Stimulated activated CD4-positive, alpha-beta T cell treated with anti-CD3 and anti-CD28 coated beads, Interleukin-15, amount 100 ng/mL, for 48 hours (primary cell): ENCODE measurements at regions not wholly inside any gene's neighbourhood (a gene's known extent, or its start where the extent isn't known, plus 50 kb on each side); places are given as distances from the start of the nearest gene placed in this dataset.

Experiments used
- DNase-seq, 2 donors: peaks; one replicate each; pipeline ENCODE4 v3.0.0-alpha.2; 2020; ENCODE audit warnings: low read depth in 2 of 2

DNA sequence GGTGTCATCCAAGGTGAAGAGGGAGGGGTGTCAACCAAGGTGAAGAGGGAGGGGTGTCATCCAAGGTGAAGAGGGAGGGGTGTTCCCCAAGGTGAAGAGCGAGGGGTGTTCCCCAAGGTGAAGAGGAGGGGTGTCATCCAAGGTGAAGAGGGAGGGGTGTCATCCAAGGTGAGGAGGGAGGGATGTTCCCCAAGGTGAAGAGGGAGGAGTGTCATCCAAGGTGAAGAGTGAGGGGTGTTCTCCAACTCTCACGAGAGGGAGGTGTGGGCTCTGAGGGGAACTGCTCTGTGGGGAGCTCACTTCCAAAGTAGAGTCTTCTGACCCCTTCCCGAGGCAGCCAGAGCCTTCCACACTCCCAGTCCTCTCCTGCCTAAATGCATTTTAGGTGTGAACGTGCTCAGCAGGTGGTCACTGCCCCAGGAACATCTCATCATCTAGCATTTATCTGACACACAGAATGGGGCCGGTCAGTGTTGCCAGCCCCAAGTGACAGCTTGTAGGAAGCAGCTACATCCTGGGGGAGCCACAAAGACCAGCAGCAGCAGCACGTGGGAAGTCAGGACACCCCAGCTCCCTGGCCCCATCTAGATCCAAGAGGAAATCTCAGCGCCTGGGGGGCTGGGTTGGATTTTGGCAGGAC lies 323.8 kb downstream of the GLRX3 start:
- no peak for DNase-seq

DNA sequence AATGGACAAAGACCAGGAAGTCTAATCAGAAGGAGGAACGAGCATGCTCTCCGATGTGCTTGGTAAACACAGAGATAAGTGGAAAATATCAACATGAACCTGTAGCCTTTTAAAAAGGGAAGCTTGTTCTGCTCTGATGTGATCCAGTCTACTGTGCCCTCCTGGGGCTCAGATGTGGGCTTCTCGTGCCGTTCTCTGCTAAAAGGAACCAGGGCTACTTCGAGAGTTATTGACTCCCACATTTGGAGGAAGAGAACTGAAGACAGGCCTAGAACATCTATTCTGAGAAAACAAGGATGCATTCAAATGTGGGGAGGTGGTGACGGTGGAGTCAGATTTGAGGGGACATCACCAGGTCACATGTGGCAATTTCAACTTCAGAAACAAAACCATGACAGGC lies 325.4 kb downstream of the GLRX3 start:
- no peak for DNase-seq

- no peak for DNase-seq
These were observed 327.1 kb downstream of the GLRX3 start for GRCh38 chr10:130463104-130463875.

- DNase-seq: no peak
These were observed 327.7 kb downstream of the GLRX3 start for GRCh38 chr10:130463876-130464364.

GRCh38 chr10:130464426-130464825 lies 328.2 kb downstream of the GLRX3 start:
- DNase-seq: no peak

DNA sequence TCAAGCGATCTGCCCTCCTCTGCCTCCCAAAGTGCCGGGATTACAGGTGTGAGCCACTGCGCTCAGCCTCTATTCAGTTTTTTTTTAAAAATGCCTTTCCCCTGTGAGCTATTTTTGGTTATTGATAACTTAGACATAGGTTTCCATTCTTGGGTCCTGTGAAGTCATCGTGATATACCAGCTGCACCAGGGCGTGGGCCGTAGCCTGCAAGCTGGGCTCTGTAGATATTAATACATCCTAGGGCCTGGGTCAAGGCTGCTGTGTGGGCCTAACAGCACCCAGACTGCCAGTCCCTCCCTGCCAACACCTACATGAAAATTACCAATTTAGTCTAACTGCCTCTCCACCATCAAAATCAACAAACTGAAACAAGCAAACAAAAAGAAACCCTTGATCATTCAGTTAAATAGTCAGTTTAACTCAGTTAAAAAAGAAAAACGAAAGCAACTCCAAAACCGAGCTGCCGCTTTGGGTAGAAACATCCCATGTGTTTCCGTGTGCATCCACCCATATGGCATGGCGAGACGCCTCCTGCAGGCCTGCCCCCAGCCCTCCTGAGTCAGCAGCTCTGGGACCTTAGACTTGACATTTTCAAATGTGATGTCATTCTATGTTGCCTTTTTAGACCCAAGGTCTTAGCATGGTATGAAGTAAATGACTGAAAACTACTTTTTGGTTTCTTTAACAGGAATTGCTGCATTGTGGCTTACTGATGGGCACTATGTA lies 330.2 kb downstream of the GLRX3 start:
- DNase-seq: no peak

GRCh38 chr10:130470286-130470685 lies 334.1 kb downstream of the GLRX3 start:
- no peak for DNase-seq

DNA sequence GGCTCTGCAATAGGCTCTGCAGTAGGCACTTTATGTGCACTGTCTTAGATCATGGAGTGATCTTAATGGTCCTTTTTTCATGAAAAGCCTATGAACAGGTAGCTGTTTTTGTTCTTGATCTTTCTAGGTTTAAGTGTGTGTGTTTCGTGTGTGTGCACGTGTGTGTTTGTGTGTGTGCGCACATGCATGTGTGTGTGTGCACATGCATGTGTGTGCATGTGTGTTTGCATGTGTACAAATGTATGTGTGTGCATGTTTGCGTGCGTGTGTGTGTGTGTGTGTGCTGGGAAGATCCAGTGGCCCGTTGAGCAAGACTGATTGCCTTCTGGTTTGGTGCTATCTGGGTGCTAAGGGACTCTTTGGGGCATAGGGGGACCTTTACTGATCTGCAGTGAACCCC lies 334.8 kb downstream of the GLRX3 start:
- DNase-seq: no peak

GRCh38 chr10:130471486-130471885 lies 335.3 kb downstream of the GLRX3 start:
- no peak for DNase-seq

GRCh38 chr10:130472236-130472635 lies 336.0 kb downstream of the GLRX3 start:
- no peak for DNase-seq

DNA sequence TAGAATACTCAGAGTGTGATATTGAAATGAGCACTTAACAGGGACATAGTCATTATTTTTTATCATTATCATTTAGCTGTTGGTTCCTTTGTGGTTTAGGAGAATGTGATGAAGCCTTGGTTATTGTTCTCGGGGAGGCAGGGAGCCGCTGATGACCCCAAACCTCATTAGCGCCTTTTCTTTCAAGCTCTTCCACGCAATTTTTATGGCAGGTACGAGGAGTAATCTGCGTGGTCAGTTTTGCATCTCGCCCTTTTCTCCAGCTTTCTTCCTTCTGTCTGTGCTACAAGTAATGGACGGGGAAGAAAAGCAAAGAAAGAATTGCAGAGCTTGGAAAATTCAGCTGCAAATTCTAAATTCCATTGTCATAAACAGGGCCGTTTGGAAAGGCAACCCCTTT lies 338.4 kb downstream of the GLRX3 start:
- no peak for DNase-seq

GRCh38 chr10:130477360-130477759 lies 341.2 kb downstream of the GLRX3 start:
- no peak for DNase-seq

GRCh38 chr10:130479146-130479545 lies 343.0 kb downstream of the GLRX3 start:
- DNase-seq: no peak

GRCh38 chr10:130479926-130480325 lies 343.7 kb downstream of the GLRX3 start:
- no peak for DNase-seq

- no peak for DNase-seq
These were observed 344.3 kb downstream of the GLRX3 start for GRCh38 chr10:130480491-130480890.

DNA sequence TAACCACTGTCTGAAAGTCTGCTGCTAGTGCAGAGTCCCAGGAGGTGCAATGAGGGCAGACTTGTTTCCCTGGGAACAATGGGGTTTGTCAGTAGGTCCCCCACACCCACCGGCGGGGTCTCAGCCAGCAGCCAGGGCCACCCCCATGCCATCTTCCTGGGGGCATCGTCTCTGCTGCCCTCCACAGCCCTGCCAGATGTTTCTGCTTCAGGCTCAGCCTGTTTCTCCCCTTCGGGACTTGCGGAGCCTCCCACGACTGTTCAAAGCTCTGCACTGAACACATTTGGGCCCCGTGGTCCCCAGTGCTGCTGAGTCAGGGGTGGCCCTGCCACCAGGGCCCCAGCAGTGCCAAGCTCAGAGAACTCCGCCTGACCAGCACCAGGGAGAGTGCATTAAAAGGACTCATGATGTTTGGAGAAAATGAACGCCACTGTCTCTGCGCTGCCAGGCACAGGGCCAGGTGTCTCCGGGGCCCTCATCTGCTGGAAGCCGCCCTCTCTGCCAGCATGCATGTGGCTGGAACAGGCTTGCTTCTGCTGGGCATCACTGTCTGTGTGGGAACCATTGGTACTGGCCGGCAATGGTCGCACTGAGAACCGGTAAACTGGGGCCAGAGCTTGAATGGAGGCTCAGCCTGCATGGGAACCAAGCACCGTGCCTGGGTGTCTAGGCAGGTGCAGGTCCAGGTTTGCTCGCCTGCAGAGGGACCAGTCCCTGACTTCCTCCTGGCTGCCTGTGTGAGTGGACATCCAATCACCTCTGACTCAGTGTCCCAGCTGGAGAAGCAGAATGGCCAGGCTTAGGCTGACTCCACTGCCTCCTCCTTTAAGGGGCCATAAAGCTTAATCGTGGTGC lies 345.1 kb downstream of the GLRX3 start:
- DNase-seq: no peak

DNA sequence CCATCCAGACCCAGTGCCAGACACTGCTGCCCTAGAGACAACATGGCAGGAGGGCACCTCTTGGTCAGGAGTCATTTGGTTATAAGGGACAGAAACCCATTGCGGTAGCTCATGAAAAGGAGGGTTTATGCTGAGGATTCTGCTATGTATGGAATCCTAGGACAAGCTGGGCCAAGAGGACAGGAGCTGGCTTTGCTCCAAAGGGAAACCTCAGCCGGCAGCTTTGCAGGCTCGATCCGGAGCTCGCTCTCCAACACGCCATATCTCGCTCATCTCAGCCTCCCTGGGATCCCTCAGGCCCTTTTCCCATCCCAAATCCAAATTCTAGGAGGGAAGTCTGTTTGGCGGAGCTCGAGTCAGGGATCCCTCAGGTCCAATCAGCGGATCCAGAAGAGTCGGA lies 345.7 kb downstream of the GLRX3 start:
- DNase-seq: no peak

- DNase-seq: no peak
These were observed 347.7 kb downstream of the GLRX3 start for GRCh38 chr10:130483691-130484467.

DNA sequence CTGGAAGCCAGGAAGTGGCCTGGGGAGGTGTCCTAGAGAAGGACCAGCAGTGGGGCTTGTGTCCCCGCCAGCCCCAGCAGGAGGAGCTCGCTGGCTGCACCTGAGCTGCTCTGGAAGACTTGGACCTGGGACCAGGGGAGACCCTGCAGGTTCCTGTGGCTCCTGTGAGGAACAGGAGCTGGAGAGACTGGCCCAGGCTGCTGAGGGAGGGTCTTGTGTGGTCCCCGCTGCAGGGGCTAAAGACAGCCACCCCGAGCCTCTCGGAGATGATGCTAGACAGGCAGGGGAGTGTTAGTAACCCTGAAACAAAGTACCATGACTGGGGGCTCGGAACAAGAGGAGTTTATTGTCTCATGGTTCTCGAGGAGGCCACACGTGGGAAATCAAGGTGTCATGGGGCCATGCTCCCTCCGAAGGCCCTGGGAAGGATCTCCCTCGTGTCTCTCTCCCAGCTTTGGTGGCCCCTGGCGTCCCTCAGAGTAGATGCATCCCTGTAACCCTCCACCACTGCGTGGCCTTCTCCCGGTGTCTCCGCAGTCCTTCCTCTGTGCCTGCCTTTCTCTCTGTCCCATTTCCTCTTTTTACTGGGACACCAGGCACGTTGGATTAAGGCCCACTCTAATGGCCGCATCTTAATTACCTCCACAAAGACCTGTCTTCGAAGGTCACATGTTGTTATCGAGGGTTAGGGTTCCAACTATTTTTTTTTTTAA lies 348.4 kb downstream of the GLRX3 start:
- no peak for DNase-seq

GRCh38 chr10:130485236-130485957 lies 349.2 kb downstream of the GLRX3 start:
- no peak for DNase-seq
